GM20000 (cell line): ENCODE measurements at regions not wholly inside any gene's neighbourhood (a gene's known extent, or its start where the extent isn't known, plus 50 kb on each side); places are given as distances from the start of the nearest gene placed in this dataset.
A peak's percentile ranks its signal among the peaks of the same experiment; 100 is the strongest.

ENCODE experiments used
- DNase-seq: peaks from one replicate; pipeline ENCODE4 v3.0.0; 2012; ENCODE audit warnings: low spot score
- TF ChIP-seq, protein P1 (sequence below): IDR thresholded peaks from 2 replicates; pipeline ENCODE4 v1.5.1; 2012; ENCODE audit warnings: mild to moderate bottlenecking, control low read depth; ENCODE audit errors: extremely low read depth, missing control alignments

DNA sequence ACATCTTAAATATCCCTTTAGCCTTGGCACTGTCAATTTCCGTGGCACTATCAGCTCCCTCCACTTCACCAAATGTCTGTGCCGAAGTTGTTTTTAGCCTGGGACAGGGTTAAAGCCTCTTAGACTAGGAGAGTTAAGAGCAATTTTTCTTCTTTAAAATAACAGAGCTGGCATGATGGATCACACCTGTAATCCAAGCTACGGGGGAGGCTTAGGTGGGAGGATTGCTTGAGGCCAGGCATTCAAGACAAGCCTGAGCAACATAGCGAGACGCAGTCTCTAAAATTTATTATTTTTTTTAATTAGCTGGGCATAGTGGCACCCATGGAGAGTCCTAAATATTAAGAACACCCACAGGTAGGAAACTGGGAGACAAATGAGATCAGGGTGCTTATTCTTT lies 209.8 kb upstream of the MAGEB18 start:
- TF ChIP-seq, protein P1, sequence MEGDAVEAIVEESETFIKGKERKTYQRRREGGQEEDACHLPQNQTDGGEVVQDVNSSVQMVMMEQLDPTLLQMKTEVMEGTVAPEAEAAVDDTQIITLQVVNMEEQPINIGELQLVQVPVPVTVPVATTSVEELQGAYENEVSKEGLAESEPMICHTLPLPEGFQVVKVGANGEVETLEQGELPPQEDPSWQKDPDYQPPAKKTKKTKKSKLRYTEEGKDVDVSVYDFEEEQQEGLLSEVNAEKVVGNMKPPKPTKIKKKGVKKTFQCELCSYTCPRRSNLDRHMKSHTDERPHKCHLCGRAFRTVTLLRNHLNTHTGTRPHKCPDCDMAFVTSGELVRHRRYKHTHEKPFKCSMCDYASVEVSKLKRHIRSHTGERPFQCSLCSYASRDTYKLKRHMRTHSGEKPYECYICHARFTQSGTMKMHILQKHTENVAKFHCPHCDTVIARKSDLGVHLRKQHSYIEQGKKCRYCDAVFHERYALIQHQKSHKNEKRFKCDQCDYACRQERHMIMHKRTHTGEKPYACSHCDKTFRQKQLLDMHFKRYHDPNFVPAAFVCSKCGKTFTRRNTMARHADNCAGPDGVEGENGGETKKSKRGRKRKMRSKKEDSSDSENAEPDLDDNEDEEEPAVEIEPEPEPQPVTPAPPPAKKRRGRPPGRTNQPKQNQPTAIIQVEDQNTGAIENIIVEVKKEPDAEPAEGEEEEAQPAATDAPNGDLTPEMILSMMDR = no peak
- DNase-seq = no peak

DNA sequence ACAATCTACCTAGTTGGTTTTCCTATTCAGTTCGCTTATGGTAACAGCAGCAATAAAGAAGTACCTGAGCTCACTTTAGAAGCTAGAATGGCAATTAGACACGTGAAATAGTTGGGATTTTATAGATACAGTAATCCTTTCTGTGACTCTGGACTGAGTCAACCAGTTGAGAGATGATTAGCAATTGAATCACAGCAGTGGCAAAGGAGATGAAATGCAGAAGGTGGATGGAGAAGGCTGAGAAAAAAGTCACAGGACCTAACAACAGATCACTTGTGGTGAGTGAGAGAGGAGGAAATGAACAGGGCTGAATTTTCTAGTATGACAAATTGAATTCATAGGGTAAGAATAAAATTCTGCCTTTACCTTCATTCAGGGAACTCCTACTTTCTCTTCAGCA lies 197.1 kb upstream of the MAGEB18 start:
- TF ChIP-seq, protein P1 = no peak
- no peak for DNase-seq

DNA sequence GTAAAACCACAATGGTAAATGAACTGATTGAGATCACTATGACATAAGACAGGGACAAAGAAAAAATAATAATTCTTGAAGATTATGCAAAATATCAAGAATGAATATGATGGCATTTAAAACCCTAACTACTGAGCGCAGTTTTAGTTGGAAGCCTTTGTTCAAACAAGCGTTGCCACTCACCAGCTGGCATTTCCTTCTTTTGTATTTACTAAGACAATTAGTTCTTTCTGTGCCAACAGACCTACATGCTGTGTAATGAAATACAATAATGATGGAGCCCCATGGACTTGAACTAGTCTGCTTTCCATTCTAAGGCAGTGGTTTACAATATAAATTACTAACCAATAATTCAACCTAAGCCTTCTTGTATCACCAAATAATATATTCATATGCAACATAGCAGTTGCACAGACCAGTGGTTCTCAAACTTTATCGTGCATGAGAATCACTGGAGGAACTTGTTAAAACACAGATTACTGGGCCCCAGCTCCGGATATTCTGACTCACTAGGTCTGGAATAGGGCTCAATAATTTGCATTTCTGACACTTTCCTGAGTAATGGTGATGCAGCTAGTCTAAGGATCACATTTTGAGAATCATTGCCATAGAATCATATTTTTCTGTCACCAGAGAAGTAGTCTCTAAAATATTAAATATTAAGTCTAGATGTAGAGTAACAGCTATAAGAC lies 196.4 kb upstream of the MAGEB18 start:
- no peak for DNase-seq
- TF ChIP-seq, protein P1 = no peak

DNA sequence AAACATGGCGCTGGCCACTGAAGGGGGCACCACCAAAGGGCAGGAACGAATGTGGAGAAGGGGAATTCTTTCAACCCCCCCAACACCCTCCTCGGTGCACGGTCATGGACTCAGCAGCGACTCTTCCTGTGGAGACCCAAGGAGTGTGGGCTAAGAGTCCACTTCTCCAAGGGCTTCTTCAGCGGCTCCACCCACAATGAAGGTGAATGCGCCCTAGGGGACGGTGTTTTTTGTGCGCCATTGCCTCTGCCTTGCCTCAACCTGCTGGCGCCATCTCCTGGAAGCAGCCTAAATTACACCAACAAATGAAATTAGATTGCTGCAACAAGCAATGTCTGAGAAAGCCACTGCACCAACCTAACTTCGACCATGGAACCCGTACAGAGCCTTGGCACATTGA lies 169.2 kb upstream of the MAGEB18 start:
- peak; percentile 1 for DNase-seq
- TF ChIP-seq, protein P1 = no peak

DNA sequence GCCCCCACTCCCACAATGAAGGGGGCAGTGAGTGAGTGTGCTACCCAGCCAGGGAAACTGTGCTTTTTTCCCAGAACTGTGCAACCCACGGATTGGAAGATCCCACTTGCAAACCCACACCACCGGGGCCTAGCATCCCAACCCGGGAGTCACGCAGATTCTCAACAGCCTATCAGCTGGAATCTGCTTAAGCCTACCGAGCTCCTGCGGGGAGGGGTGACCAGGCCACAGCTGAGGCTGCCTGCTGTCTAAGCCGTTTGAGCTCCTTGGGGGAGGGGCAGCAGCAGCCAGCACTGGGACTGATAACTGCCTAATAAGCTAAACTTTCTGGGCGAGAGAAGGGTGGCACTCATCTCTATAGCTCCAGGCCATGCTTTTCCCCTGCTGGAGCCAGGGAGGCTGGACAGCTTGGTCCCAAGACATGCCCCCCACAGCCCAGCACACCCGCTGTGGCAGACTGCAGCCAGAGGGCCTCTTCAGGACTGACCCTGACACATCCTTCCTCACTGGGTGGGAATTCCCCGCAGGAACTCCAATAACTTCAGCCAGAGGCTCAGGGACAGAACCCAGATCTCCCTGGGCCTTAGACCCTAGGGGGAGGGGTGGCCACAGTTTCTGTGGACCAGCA lies 161.3 kb upstream of the MAGEB18 start:
- TF ChIP-seq, protein P1 = no peak
- DNase-seq = no peak

DNA sequence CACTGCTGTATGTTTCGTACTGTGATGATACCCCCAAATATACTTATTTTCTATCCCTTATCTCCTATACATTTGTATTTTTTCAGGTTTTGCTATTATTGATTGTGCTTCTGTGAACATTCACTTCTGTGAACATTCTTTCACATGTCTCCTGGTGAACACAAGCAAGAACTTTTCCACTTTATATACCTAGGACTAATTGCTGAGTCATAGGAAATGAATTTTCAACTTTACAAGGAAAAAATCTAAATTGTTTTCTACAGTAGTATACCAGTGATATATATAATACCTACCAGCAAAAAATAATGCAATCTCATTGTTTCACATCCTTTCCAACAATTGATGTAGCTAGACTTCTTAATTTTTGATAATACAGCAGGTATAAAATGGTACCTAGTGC lies 139.5 kb upstream of the MAGEB18 start:
- no peak for DNase-seq
- TF ChIP-seq, protein P1 = no peak

DNA sequence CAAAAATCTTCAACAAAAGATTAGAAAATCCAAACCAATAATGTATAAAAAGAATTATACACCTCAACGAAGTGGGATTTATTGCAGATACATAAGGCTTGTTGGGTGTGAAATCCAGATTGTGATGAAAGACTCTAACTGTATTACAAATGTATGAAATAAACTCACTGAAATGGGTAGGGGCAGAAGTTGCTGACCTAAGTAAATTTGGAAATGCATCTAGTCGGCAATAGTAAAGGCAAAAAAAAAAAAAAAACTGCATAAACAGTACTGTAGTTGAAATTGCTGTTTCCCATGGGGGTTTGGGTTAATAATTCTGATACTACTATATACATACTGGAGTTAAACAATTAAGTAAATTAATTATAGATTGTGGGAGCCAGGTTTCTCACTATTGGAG lies 130.7 kb upstream of the MAGEB18 start:
- TF ChIP-seq, protein P1 = no peak
- DNase-seq = no peak
